ENCODE measurements at regions not wholly inside any gene's neighbourhood (a gene's known extent, or its start where the extent isn't known, plus 50 kb on each side); places are given as distances from the start of the nearest gene placed in this dataset.

- Histone ChIP-seq H3K4me3 (no peak overlapping the region), H3K27me3 (no peaks in the 10 kb centered on the region), H3K27ac (no peak overlapping the region), H3K36me3 (no peaks in the 10 kb centered on the region), H3K4me1 (no peaks in the 10 kb centered on the region), H3K9ac (ENCODE audit: low read depth in 2 of 2, low read length in 2 of 2) (no peak overlapping the region), H3K9me3 (no peaks in the 10 kb centered on the region)
- TF ChIP-seq, protein P1, sequence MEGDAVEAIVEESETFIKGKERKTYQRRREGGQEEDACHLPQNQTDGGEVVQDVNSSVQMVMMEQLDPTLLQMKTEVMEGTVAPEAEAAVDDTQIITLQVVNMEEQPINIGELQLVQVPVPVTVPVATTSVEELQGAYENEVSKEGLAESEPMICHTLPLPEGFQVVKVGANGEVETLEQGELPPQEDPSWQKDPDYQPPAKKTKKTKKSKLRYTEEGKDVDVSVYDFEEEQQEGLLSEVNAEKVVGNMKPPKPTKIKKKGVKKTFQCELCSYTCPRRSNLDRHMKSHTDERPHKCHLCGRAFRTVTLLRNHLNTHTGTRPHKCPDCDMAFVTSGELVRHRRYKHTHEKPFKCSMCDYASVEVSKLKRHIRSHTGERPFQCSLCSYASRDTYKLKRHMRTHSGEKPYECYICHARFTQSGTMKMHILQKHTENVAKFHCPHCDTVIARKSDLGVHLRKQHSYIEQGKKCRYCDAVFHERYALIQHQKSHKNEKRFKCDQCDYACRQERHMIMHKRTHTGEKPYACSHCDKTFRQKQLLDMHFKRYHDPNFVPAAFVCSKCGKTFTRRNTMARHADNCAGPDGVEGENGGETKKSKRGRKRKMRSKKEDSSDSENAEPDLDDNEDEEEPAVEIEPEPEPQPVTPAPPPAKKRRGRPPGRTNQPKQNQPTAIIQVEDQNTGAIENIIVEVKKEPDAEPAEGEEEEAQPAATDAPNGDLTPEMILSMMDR (IDR thresholded peaks at IDR 0.05), result no peak
- DNase-seq, result no peak
- intact Hi-C loops (cut with DNase I), result no loop called here
Measured at GRCh38 chr3:150069154-150069527, 98.4 kb upstream of the PFN2 start.

DNA sequence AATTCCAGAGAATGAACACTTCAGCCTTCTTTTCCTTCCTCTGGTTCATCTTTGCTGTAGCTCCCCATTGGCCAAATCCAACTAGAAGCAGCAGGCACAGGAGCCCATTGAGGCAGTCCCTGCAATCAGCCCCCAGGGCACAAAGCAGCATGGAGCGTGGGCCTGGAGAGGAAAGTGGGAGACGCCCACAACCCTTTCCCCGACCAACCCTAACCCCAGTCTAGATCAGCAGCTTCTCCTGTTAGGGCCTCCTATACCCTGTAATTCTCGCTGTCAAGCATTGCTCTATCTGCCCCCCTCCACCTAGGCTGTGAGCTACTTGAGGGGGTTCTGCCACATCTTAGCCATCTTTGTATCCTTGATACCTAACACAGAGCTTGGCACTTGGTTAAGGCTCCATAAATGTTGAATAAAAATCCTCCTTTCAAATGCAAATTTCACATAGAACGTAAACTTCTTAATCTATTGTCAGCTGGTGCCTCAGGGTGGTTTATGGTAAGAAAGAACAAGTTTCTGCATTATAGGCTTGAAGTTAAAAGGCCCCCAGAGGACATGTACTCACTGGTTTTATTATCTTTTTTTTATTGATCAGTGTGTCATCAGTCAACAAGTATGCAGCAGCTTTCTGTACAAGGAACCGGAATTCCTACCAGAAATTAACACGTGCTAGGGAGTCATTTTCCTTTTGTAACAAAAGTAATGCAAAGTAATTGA is 97.9 kb upstream of the PFN2 start:
- H3K9me3 ChIP-seq, result no peaks in the 10 kb centered on the region
- no peak for DNase-seq
- no peak overlapping the region for H3K27ac ChIP-seq
- H3K27me3 ChIP-seq, result no peaks in the 10 kb centered on the region
- no peaks in the 10 kb centered on the region for H3K36me3 ChIP-seq
- H3K9ac ChIP-seq (ENCODE audit: low read depth in 2 of 2, low read length in 2 of 2), result no peak overlapping the region
- no peaks in the 10 kb centered on the region for H3K4me1 ChIP-seq
- TF ChIP-seq, protein P1 (IDR thresholded peaks at IDR 0.05), result no peak
- intact Hi-C loops (cut with DNase I), result no loop called here
- no peak overlapping the region for H3K4me3 ChIP-seq

GRCh38 chr3:150067561-150067960 is 96.9 kb upstream of the PFN2 start:
- intact Hi-C loops (cut with DNase I), result no loop called here
- no peaks in the 10 kb centered on the region for H3K27me3 ChIP-seq
- TF ChIP-seq, protein P1 (IDR thresholded peaks at IDR 0.05), result no peak
- H3K36me3 ChIP-seq, result no peaks in the 10 kb centered on the region
- no peak for DNase-seq
- no peaks in the 10 kb centered on the region for H3K4me1 ChIP-seq
- H3K4me3 ChIP-seq, result no peak overlapping the region
- no peak overlapping the region for H3K9ac ChIP-seq (ENCODE audit: low read depth in 2 of 2, low read length in 2 of 2)
- H3K27ac ChIP-seq, result no peak overlapping the region
- H3K9me3 ChIP-seq, result no peaks in the 10 kb centered on the region

DNA sequence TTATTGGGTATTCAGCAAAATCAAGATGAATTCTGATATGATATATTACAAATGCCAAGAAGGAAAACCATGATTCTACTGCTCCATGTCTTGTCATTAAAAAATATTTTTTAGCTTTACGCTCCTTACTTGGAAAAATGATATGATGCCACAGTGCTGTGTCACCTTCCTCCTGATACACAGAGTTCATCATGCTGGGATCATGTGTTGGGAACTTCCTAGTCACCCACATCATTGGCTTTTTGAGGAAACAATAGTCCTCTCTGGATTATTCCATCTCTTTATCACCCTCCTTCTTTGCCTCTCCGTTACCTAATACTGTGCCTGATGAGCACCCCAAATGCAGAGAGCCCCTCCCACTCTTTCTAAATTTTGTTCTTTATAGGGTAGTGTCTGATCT is 94.3 kb upstream of the PFN2 start:
- H3K9ac ChIP-seq (ENCODE audit: low read depth in 2 of 2, low read length in 2 of 2), result no peak overlapping the region
- no peak overlapping the region for H3K4me3 ChIP-seq
- no peaks in the 10 kb centered on the region for H3K4me1 ChIP-seq
- H3K36me3 ChIP-seq, result no peaks in the 10 kb centered on the region
- no peak for DNase-seq
- H3K27me3 ChIP-seq, result no peaks in the 10 kb centered on the region
- H3K27ac ChIP-seq, result no peak overlapping the region
- TF ChIP-seq, protein P1 (IDR thresholded peaks at IDR 0.05), result no peak
- H3K9me3 ChIP-seq, result no peaks in the 10 kb centered on the region
- intact Hi-C loops (cut with DNase I), result no loop called here

GRCh38 chr3:150063237-150063636 is 92.5 kb upstream of the PFN2 start:
- Histone ChIP-seq H3K4me3 (no peak overlapping the region), H3K27ac (no peak overlapping the region), H3K4me1 (no peaks in the 10 kb centered on the region), H3K9me3 (no peaks in the 10 kb centered on the region), H3K27me3 (no peaks in the 10 kb centered on the region), H3K9ac (ENCODE audit: low read depth in 2 of 2, low read length in 2 of 2) (no peak overlapping the region), H3K36me3 (no peaks in the 10 kb centered on the region)
- TF ChIP-seq, protein P1 (IDR thresholded peaks at IDR 0.05), result no peak
- DNase-seq, result no peak
- intact Hi-C loops (cut with DNase I), result no loop called here
